ENCODE measurements at regions not wholly inside any gene's neighbourhood (a gene's known extent, or its start where the extent isn't known, plus 50 kb on each side); places are given as distances from the start of the nearest gene placed in this dataset.

DNA sequence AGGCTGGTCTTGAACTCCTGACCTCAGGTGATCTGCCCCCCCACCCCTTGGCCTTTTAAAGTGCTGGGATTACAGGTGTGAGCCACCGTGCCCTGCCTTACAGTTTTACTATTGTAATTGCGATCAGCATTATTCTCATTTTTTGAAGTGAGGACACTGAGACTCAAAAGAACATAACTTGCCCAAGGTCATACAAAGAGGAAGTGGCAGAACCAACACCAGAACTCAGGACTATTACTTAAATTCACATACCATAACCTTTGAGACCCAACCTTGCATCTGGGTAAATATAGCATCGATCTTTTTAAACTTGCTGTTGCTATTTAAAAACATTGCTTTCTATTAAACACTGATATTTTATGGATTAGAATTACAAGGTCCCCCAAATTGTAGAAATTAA is 54.2 kb downstream of the FOXI1 start:
- no peak overlapping the region for H3K4me3 ChIP-seq
- DNase-seq = no peak
- no peaks in the 10 kb centered on the region for H3K4me1 ChIP-seq (ENCODE audit: insufficient read depth)
- no peak overlapping the region for H3K27ac ChIP-seq
- H3K27me3 ChIP-seq = no peaks in the 10 kb centered on the region
- H3K36me3 ChIP-seq = no peaks in the 10 kb centered on the region
- WGBS, 3 donors = 89 to 96% (median 95%) methylated on average over 3 of the region's 3 CpGs
- intact Hi-C loops (cut with DNase I) = no loop called here
- TF ChIP-seq EP300 (IDR thresholded peaks at IDR 0.05) = no peak
- no peak for TF ChIP-seq POLR2A (IDR thresholded peaks at IDR 0.05)
- TF ChIP-seq, protein P1, sequence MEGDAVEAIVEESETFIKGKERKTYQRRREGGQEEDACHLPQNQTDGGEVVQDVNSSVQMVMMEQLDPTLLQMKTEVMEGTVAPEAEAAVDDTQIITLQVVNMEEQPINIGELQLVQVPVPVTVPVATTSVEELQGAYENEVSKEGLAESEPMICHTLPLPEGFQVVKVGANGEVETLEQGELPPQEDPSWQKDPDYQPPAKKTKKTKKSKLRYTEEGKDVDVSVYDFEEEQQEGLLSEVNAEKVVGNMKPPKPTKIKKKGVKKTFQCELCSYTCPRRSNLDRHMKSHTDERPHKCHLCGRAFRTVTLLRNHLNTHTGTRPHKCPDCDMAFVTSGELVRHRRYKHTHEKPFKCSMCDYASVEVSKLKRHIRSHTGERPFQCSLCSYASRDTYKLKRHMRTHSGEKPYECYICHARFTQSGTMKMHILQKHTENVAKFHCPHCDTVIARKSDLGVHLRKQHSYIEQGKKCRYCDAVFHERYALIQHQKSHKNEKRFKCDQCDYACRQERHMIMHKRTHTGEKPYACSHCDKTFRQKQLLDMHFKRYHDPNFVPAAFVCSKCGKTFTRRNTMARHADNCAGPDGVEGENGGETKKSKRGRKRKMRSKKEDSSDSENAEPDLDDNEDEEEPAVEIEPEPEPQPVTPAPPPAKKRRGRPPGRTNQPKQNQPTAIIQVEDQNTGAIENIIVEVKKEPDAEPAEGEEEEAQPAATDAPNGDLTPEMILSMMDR (IDR thresholded peaks at IDR 0.05) = no peak
- H3K9me3 ChIP-seq = no peaks in the 10 kb centered on the region

DNA sequence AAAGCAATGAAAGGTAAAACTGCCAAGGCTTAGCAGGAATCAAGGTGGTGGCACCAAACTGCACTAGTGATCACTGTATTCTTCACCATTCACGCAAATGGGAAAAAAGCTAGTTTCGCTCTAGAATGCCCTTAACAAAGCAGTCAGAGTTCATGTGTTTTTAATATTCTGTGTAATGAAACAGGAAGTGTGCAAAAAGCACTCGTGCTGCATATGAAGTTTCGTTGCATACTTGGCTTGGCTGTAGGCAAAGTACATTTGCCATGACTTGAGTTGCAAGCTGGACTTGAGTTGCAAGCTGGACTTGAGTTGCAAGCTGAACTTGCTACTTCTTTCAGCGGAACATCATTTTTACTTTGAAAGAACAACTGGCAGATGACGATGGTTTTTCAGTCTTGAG is 55.4 kb downstream of the FOXI1 start:
- Histone ChIP-seq H3K4me3 (no peak overlapping the region), H3K27ac (no peak overlapping the region), H3K27me3 (no peaks in the 10 kb centered on the region), H3K36me3 (no peaks in the 10 kb centered on the region), H3K9me3 (no peaks in the 10 kb centered on the region), H3K4me1 (ENCODE audit: insufficient read depth) (no peaks in the 10 kb centered on the region)
- 79 to 82% (median 81%) methylated on average over 6 of the region's 6 CpGs for WGBS, 3 donors
- intact Hi-C loops (cut with DNase I) = no loop called here
- TF ChIP-seq, protein P1 (IDR thresholded peaks at IDR 0.05) = no peak
- TF ChIP-seq POLR2A (IDR thresholded peaks at IDR 0.05) (no peak), EP300 (IDR thresholded peaks at IDR 0.05) (no peak)
- DNase-seq = no peak

DNA sequence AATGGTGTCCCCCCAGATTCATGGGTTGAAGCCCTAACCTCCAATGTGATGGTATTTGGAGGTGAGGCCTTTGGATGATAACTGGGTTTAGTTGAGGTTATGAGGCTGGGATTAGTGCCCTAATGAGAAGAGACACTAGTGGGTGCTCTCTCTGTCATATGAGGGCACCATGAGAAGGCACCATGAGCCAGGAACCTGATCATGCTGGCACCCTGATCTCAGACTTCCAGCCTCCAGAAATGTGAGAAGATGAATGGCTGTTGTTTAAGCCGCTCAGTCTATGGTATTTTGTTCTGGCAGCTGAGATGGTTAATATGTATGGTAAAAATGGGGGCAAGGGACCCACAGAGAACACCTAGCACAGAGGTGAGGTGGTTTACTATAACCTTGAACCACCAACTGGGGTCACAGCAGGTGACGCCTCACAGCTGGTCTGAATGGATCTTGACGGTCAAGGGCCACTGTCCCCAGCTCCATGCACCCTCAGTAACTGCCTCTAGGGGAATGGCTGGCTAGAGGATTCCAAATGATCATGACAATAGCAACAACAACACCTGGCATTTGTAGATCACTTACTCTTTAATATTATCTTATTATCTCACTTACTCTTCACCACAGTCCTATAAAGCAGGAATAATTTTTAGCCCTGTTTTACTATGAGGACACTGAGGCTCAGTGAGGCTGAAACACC is 57.1 kb downstream of the FOXI1 start:
- no peaks in the 10 kb centered on the region for H3K36me3 ChIP-seq
- DNase-seq = no peak
- intact Hi-C loops (cut with DNase I) = no loop called here
- WGBS, 3 donors = 64 to 92% (median 90%) methylated on average over 3 of the region's 3 CpGs
- no peak overlapping the region for H3K27ac ChIP-seq
- no peaks in the 10 kb centered on the region for H3K27me3 ChIP-seq
- TF ChIP-seq EP300 (IDR thresholded peaks at IDR 0.05) (no peak), POLR2A (IDR thresholded peaks at IDR 0.05) (no peak)
- TF ChIP-seq, protein P1 (IDR thresholded peaks at IDR 0.05) = no peak
- no peaks in the 10 kb centered on the region for H3K9me3 ChIP-seq
- no peak overlapping the region for H3K4me3 ChIP-seq
- H3K4me1 ChIP-seq (ENCODE audit: insufficient read depth) = no peaks in the 10 kb centered on the region

DNA sequence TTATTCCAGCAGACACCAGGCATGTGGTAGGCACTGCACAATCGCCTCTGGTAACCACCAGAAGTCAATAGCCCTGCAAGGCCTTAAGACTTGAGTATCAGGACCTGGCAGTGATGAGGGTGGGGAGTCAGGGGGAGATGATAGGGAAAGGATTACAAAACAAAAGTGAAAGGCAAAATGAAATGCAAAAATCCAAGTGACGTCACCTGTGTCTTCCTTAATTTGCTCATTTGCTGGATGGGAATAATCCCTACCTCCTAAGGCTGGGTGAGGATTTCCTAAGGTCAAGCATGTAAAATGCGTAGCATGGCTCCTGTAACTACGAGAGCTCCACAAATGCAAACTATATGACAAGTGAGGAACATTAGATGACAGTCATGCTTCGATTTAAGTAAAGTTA is 58.4 kb downstream of the FOXI1 start:
- DNase-seq = no peak
- Histone ChIP-seq H3K9me3 (no peaks in the 10 kb centered on the region), H3K4me1 (ENCODE audit: insufficient read depth) (no peaks in the 10 kb centered on the region), H3K4me3 (no peak overlapping the region), H3K27ac (no peak overlapping the region), H3K27me3 (no peaks in the 10 kb centered on the region), H3K36me3 (no peaks in the 10 kb centered on the region)
- intact Hi-C loops (cut with DNase I) = loop anchor here in 1 of 4 donors (2.0 kb wide), 1 partner anchor 75 kb away; no protein-coding TSS in a partner anchor
- WGBS, 3 donors = 81 to 92% (median 90%) methylated on average over 5 of the region's 5 CpGs
- TF ChIP-seq, protein P1 (IDR thresholded peaks at IDR 0.05) = no peak
- TF ChIP-seq EP300 (IDR thresholded peaks at IDR 0.05) (no peak), POLR2A (IDR thresholded peaks at IDR 0.05) (no peak)
